ENCODE measurements at regions not wholly inside any gene's neighbourhood (a gene's known extent, or its start where the extent isn't known, plus 50 kb on each side); places are given as distances from the start of the nearest gene placed in this dataset.

- no peak for TF ChIP-seq POLR2A (IDR thresholded peaks at IDR 0.05)
- TF ChIP-seq CTCF (IDR thresholded peaks at IDR 0.05), result no peak
- TF ChIP-seq POLR2AphosphoS5 (IDR thresholded peaks at IDR 0.05), result no peak
- no peak for TF ChIP-seq EP300 (IDR thresholded peaks at IDR 0.05)
Measured at GRCh38 chr4:174135530-174135929, 147.9 kb downstream of the FBXO8 start.
